Thymus (tissue), 11 donors: ENCODE measurements at regions not wholly inside any gene's neighbourhood (a gene's known extent, or its start where the extent isn't known, plus 50 kb on each side); places are given as distances from the start of the nearest gene placed in this dataset.

Source experiments
- DNase-seq, 9 donors: peaks; one replicate each; pipeline ENCODE4 v3.0.0-alpha.2; 2013; ENCODE audit warnings: low spot score in 9 of 9, low read depth in 6 of 9, missing footprints in 1 of 9
- H3K27ac ChIP-seq, 2 donors: one replicate each; pipeline ENCODE4 v1.5.1; 2013; ENCODE audit warnings: control low read depth in 1 of 2, low read depth in 1 of 2, low read length in 1 of 2, mild to moderate bottlenecking in 1 of 2, moderate library complexity in 1 of 2
- H3K27me3 ChIP-seq, 2 donors: one replicate each; pipeline ENCODE4 v1.5.1; 2013; ENCODE audit warnings: low read length in 1 of 2; ENCODE audit not compliant: control insufficient read depth in 2 of 2, insufficient read depth in 1 of 2
- H3K36me3 ChIP-seq, 2 donors: one replicate each; pipeline ENCODE4 v1.5.1; 2013; ENCODE audit warnings: low read length in 1 of 2, mild to moderate bottlenecking in 1 of 2, moderate library complexity in 1 of 2; ENCODE audit not compliant: control insufficient read depth in 2 of 2, insufficient read depth in 2 of 2
- H3K4me1 ChIP-seq, 2 donors: one replicate each; pipeline ENCODE4 v1.5.1; 2013; ENCODE audit warnings: low read length in 2 of 2; ENCODE audit not compliant: control insufficient read depth in 2 of 2, insufficient read depth in 2 of 2
- H3K4me3 ChIP-seq, 2 donors: one replicate each; pipeline ENCODE4 v1.5.1; 2013; ENCODE audit warnings: low read length in 2 of 2, control low read depth in 1 of 2, mild to moderate bottlenecking in 1 of 2
- H3K9me3 ChIP-seq, 2 donors: one replicate each; pipeline ENCODE4 v1.5.1; 2013; ENCODE audit warnings: low read length in 1 of 2, mild to moderate bottlenecking in 1 of 2; ENCODE audit not compliant: control insufficient read depth in 2 of 2, insufficient read depth in 1 of 2
- WGBS: extraction: QIAGEN DNeasy Blood & Tissue Kit; methylation state at CpG from one replicate; pipeline ENCODE4 v1.1.7; 2013; 5-methylcytosine and 5-hydroxymethylcytosine counted together
- donor health status: healthy.

- Histone ChIP-seq H3K36me3 (no peaks in the 10 kb centered on the region), H3K4me3 (no peak overlapping the region), H3K27me3 (peaks cover 0 to 33% of the 10 kb centered on the region in 2 donors), H3K9me3 (peaks cover 1 to 7% of the 10 kb centered on the region in 2 donors), H3K27ac (no peak overlapping the region), H3K4me1 (no peaks in the 10 kb centered on the region)
- DNase-seq: no peak
- 96% methylated on average over 4 of the region's 4 CpGs for WGBS
Measured at GRCh38 chr17:77660524-77660923, 298.0 kb upstream of the TNRC6C start.

DNA sequence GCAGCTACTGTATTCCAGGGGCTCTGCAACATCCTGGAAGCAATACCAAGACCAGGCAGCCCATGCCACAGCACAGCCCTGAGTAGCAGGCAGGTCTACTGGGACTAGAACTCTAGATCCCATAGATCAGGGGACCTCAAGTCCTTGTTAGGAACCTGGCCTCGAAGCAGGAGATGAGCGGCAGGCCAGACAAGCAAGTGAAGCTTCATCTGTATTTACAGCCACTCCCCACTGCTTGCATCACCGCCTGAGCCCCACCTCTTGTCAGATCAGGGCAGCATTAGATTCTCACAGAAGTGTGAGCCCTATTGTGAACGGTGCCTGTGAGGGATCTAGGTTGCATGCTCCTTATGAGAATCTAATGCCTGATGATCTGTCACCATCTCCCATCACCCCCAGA, 295.7 kb upstream of the TNRC6C start:
- Histone ChIP-seq H3K4me1 (peaks cover 15 to 18% of the 10 kb centered on the region in 2 donors), H3K9me3 (peaks cover 1 to 8% of the 10 kb centered on the region in 2 donors), H3K4me3 (no peak overlapping the region), H3K36me3 (no peaks in the 10 kb centered on the region), H3K27me3 (peaks cover 0 to 10% of the 10 kb centered on the region in 2 donors), H3K27ac (no peak overlapping the region)
- WGBS: 95% methylated on average over 4 of the region's 4 CpGs
- no peak for DNase-seq

GRCh38 chr17:77664097-77664729, 294.3 kb upstream of the TNRC6C start:
- no peak overlapping the region for H3K27ac ChIP-seq
- H3K27me3 ChIP-seq: no peaks in the 10 kb centered on the region
- no peak overlapping the region for H3K4me3 ChIP-seq
- peaks cover 1 to 12% of the 10 kb centered on the region in 2 donors for H3K9me3 ChIP-seq
- H3K36me3 ChIP-seq: no peaks in the 10 kb centered on the region
- 95% methylated on average over 13 of the region's 13 CpGs for WGBS
- DNase-seq: no peak
- H3K4me1 ChIP-seq: peaks cover 18 to 22% of the 10 kb centered on the region in 2 donors

- H3K27ac ChIP-seq: peak overlapping the region in 1 of 2 donors; percentile 98
- H3K27me3 ChIP-seq: no peaks in the 10 kb centered on the region
- peaks cover 18 to 22% of the 10 kb centered on the region in 2 donors for H3K4me1 ChIP-seq
- no peak for DNase-seq
- H3K4me3 ChIP-seq: no peak overlapping the region
- WGBS: 80% methylated on average over 3 of the region's 3 CpGs
- peaks cover 1 to 12% of the 10 kb centered on the region in 2 donors for H3K9me3 ChIP-seq
- no peaks in the 10 kb centered on the region for H3K36me3 ChIP-seq
Measured at GRCh38 chr17:77665833-77666232, 292.7 kb upstream of the TNRC6C start.

DNA sequence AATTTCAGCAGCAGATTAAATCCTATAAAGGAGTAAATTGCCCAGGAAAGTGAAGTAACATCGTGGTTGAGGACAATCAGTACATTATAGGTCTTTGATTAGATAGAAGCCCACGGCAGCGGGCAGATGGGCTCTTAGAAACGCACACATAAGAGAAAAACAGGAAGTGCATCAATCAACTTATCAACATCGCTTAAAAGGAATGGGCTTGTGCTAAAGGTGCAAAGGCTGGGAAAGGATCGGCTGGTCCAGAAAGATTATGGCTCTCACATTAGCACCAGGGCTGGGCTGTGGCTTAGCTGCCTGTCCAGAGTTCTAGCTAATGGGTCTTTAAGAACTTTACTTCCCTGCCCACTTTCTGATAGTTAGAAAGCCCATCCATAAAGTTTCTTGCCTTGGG, 292.0 kb upstream of the TNRC6C start:
- Histone ChIP-seq H3K27ac (peak overlapping the region; percentile 95 to 98), H3K36me3 (no peaks in the 10 kb centered on the region), H3K27me3 (no peaks in the 10 kb centered on the region), H3K9me3 (peaks cover 1 to 12% of the 10 kb centered on the region in 2 donors), H3K4me3 (peak overlapping the region; percentile 43 to 47), H3K4me1 (peaks cover 18 to 22% of the 10 kb centered on the region in 2 donors)
- 10% methylated on average over 6 of the region's 6 CpGs for WGBS
- DNase-seq: peak in 2 of 9 donors; percentile 13 to 15

GRCh38 chr17:77666881-77667395, 291.6 kb upstream of the TNRC6C start:
- WGBS: 7% methylated on average over 7 of the region's 7 CpGs
- peaks cover 1 to 12% of the 10 kb centered on the region in 2 donors for H3K9me3 ChIP-seq
- H3K4me3 ChIP-seq: peak overlapping the region; percentile 43 to 47
- peak; percentile 60 to 90 (median 72) for DNase-seq
- peaks cover 18 to 22% of the 10 kb centered on the region in 2 donors for H3K4me1 ChIP-seq
- H3K27me3 ChIP-seq: no peaks in the 10 kb centered on the region
- H3K36me3 ChIP-seq: no peaks in the 10 kb centered on the region
- H3K27ac ChIP-seq: peak overlapping the region; percentile 95 to 98

GRCh38 chr17:77667478-77667877, 291.0 kb upstream of the TNRC6C start:
- Histone ChIP-seq H3K9me3 (peaks cover 1 to 12% of the 10 kb centered on the region in 2 donors), H3K27ac (peak overlapping the region; percentile 95 to 98), H3K36me3 (no peaks in the 10 kb centered on the region), H3K4me1 (peaks cover 18 to 22% of the 10 kb centered on the region in 2 donors), H3K4me3 (peak overlapping the region; percentile 43 to 47), H3K27me3 (no peaks in the 10 kb centered on the region)
- DNase-seq: no peak
- WGBS: 4% methylated on average over 1 of the region's 1 CpG

GRCh38 chr17:77668518-77668917, 290.0 kb upstream of the TNRC6C start:
- peak overlapping the region in 1 of 2 donors; percentile 95 for H3K27ac ChIP-seq
- H3K4me1 ChIP-seq: peaks cover 18 to 22% of the 10 kb centered on the region in 2 donors
- 83% methylated on average over 2 of the region's 2 CpGs for WGBS
- H3K9me3 ChIP-seq: peaks cover 1 to 9% of the 10 kb centered on the region in 2 donors
- no peak for DNase-seq
- no peaks in the 10 kb centered on the region for H3K36me3 ChIP-seq
- H3K27me3 ChIP-seq: no peaks in the 10 kb centered on the region
- no peak overlapping the region for H3K4me3 ChIP-seq

DNA sequence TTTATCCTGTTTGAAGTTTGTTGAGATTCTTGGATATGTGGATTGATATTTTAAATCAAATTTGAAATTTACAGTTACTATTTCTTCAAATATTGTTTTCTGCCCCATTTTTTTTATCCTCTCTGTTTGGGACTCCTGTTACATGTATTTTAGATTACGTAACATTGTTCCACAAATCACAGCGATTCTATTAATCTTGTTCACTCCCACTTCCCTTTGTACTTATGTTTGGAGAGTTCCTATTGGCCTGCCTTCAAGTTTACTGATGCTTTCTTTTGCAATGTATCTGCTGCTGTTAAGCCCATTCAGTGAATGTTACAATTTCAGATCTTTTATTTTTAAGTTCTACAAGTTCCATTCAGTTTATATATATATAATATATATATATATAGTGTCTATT, 288.3 kb upstream of the TNRC6C start:
- DNase-seq: no peak
- WGBS: 94% methylated on average over 2 of the region's 2 CpGs

More for the DNA sequence above, 288.3 kb upstream of the TNRC6C start:
- Histone ChIP-seq H3K4me3 (no peak overlapping the region), H3K9me3 (peaks cover under 1 to 8% of the 10 kb centered on the region in 2 donors), H3K36me3 (no peaks in the 10 kb centered on the region), H3K27me3 (peaks cover 0 to 6% of the 10 kb centered on the region in 2 donors), H3K27ac (no peak overlapping the region), H3K4me1 (peaks cover 18 to 22% of the 10 kb centered on the region in 2 donors)
